ENCODE measurements at regions not wholly inside any gene's neighbourhood (a gene's known extent, or its start where the extent isn't known, plus 50 kb on each side); places are given as distances from the start of the nearest gene placed in this dataset.

DNA sequence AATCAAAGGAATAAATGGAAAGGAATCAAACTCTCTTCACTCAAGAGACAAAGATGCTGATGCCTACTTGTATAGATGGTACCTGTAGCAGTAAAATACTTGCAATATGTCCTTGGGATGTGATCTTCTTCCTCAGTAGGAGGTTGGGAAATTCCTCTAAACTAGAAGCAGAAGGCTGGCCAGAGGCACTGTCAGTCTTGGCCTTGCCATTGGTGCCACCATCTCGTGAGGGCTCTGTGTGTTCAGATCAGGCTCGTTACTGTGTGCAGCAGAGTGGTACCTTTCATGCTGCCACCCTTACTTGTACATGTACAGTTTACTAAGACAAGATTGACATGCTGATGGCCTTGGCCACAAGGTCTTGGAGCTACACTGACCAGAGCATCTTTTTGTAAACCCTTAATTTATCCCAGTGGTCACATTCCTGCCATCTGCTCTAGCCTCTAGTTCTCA is 169.0 kb downstream of the MYCN start:
- Histone ChIP-seq H3K27me3 (ENCODE audit: control insufficient read depth, insufficient read depth, low read length) (no peaks in the 10 kb centered on the region), H2AK5ac (ENCODE audit: low read depth, low read length) (no peak overlapping the region), H3K4me1 (ENCODE audit: control insufficient read depth, insufficient read depth, low read length) (no peaks in the 10 kb centered on the region), H3K56ac (ENCODE audit: extremely low read depth, insufficient read depth, low read length) (no peak overlapping the region), H3K14ac (replicated peaks; ENCODE audit: low read depth, low read length) (no peak overlapping the region), H4K91ac (ENCODE audit: insufficient read depth, low read depth, low read length) (no peak overlapping the region), H4K5ac (ENCODE audit: low read depth, low read length) (no peak overlapping the region), H3K4me2 (ENCODE audit: low read depth, low read length) (no peak overlapping the region), H3K79me1 (ENCODE audit: low read depth in 1 of 2, low read length in 2 of 2) (no peaks in the 10 kb centered on the region), H4K8ac (ENCODE audit: low read depth in 2 of 2, low read length in 2 of 2) (no peak overlapping the region), H4K20me1 (ENCODE audit: insufficient read depth, low read length) (no peaks in the 10 kb centered on the region), H2BK120ac (ENCODE audit: low read depth, low read length) (no peak overlapping the region), H2BK20ac (ENCODE audit: low read depth, low read length) (no peak overlapping the region), H3K9me1 (ENCODE audit: insufficient read depth, low read length) (no peaks in the 10 kb centered on the region), H2AK9ac (replicated peaks; ENCODE audit: low read depth, low read length, poor library complexity) (no peak overlapping the region), H3K4me3 (ENCODE audit: insufficient read depth, low read depth, low read length) (no peak overlapping the region), H3K9ac (ENCODE audit: low read depth, low read length) (no peak overlapping the region), H2BK15ac (ENCODE audit: low read depth, low read length) (no peak overlapping the region), H3K27ac (ENCODE audit: insufficient read depth, low read length) (no peak overlapping the region), H2AFZ (replicated peaks; ENCODE audit: low read length, poor library complexity) (no peak overlapping the region), H3K36me3 (ENCODE audit: control insufficient read depth, insufficient read depth, low read length) (no peaks in the 10 kb centered on the region), H3K9me3 (ENCODE audit: control insufficient read depth, insufficient read depth, low read length) (peaks cover 26% of the 10 kb centered on the region), H3K18ac (ENCODE audit: low read depth, low read length) (no peak overlapping the region), H3K4ac (ENCODE audit: low read depth, low read length) (no peak overlapping the region), H3K23ac (ENCODE audit: low read depth, low read length) (no peak overlapping the region), H2BK5ac (ENCODE audit: low read depth, low read length, poor library complexity, severe bottlenecking) (no peak overlapping the region)
- ATAC-seq (ENCODE audit: low read depth), result no peak
- ChIA-PET POLR2A (ENCODE audit: unreplicated experiment) (no interaction called here), CTCF (no interaction called here)
- intact Hi-C loops (cut with micrococcal nuclease), result no loop called here
- DNase-seq, result no peak
- TF ChIP-seq FOS (IDR thresholded peaks at IDR 0.05; ENCODE audit: low read depth, low read length) (no peak), MAFK (IDR thresholded peaks at IDR 0.05; ENCODE audit: low read depth, low read length) (no peak), MAZ (IDR thresholded peaks at IDR 0.05; ENCODE audit: borderline replicate concordance, low read depth, low read length) (no peak), POLR2A (IDR thresholded peaks at IDR 0.05; ENCODE audit: low read depth, low read length) (no peak), BHLHE40 (IDR thresholded peaks at IDR 0.05; ENCODE audit: low read depth, low read length) (no peak), CEBPB (IDR thresholded peaks at IDR 0.05; ENCODE audit: low read depth, low read length) (no peak), RFX5 (IDR thresholded peaks at IDR 0.05; ENCODE audit: low read depth, low read length) (no peak), RCOR1 (IDR thresholded peaks at IDR 0.05; ENCODE audit: insufficient replicate concordance, low read length) (no peak), NFE2L2 (IDR thresholded peaks at IDR 0.05; ENCODE audit: low read depth, low read length) (no peak), RAD21 (IDR thresholded peaks at IDR 0.05; ENCODE audit: low read length) (no peak), MXI1 (IDR thresholded peaks at IDR 0.05; ENCODE audit: borderline replicate concordance, low read depth, low read length) (no peak)
- TF ChIP-seq, protein P1, sequence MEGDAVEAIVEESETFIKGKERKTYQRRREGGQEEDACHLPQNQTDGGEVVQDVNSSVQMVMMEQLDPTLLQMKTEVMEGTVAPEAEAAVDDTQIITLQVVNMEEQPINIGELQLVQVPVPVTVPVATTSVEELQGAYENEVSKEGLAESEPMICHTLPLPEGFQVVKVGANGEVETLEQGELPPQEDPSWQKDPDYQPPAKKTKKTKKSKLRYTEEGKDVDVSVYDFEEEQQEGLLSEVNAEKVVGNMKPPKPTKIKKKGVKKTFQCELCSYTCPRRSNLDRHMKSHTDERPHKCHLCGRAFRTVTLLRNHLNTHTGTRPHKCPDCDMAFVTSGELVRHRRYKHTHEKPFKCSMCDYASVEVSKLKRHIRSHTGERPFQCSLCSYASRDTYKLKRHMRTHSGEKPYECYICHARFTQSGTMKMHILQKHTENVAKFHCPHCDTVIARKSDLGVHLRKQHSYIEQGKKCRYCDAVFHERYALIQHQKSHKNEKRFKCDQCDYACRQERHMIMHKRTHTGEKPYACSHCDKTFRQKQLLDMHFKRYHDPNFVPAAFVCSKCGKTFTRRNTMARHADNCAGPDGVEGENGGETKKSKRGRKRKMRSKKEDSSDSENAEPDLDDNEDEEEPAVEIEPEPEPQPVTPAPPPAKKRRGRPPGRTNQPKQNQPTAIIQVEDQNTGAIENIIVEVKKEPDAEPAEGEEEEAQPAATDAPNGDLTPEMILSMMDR (conservative IDR thresholded peaks at IDR 0.05; ENCODE audit: low read depth, low read length), result no peak
- TF ChIP-seq, protein P2, sequence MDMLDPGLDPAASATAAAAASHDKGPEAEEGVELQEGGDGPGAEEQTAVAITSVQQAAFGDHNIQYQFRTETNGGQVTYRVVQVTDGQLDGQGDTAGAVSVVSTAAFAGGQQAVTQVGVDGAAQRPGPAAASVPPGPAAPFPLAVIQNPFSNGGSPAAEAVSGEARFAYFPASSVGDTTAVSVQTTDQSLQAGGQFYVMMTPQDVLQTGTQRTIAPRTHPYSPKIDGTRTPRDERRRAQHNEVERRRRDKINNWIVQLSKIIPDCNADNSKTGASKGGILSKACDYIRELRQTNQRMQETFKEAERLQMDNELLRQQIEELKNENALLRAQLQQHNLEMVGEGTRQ (IDR thresholded peaks at IDR 0.05; ENCODE audit: low read depth, low read length), result no peak
- TF ChIP-seq, protein P3, sequence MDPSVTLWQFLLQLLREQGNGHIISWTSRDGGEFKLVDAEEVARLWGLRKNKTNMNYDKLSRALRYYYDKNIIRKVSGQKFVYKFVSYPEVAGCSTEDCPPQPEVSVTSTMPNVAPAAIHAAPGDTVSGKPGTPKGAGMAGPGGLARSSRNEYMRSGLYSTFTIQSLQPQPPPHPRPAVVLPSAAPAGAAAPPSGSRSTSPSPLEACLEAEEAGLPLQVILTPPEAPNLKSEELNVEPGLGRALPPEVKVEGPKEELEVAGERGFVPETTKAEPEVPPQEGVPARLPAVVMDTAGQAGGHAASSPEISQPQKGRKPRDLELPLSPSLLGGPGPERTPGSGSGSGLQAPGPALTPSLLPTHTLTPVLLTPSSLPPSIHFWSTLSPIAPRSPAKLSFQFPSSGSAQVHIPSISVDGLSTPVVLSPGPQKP (IDR thresholded peaks at IDR 0.05; ENCODE audit: borderline replicate concordance, low read depth, low read length), result no peak
- dilution Hi-C loops (cut with HindIII; ENCODE audit: low sequenced_read_pairs, unreplicated experiment), result no loop called here
- WGBS, 2 experiments (ENCODE audit: extremely low coverage in 2 of 2, insufficient read length in 1 of 2), result 23% methylated on average over 2 of the region's 2 CpGs; no CpG with 5 or more reads in 1 of the 2 experiments
- in situ Hi-C loops (cut with MboI; ENCODE audit: low sequenced_read_pairs), result no loop called here
- no TSS peak for BruUV-seq (replicated peaks)

All from IMR-90 (cell line).